Ureter (tissue), 1 donor: ENCODE measurements at regions not wholly inside any gene's neighbourhood (a gene's known extent, or its start where the extent isn't known, plus 50 kb on each side); places are given as distances from the start of the nearest gene placed in this dataset.

Experiments
- DNase-seq: peaks from one replicate; pipeline ENCODE4 v3.0.0-alpha.2; 2020; ENCODE audit warnings: low spot score
- donor health status: DM: yes; HTN: yes; CAD: no.

DNA sequence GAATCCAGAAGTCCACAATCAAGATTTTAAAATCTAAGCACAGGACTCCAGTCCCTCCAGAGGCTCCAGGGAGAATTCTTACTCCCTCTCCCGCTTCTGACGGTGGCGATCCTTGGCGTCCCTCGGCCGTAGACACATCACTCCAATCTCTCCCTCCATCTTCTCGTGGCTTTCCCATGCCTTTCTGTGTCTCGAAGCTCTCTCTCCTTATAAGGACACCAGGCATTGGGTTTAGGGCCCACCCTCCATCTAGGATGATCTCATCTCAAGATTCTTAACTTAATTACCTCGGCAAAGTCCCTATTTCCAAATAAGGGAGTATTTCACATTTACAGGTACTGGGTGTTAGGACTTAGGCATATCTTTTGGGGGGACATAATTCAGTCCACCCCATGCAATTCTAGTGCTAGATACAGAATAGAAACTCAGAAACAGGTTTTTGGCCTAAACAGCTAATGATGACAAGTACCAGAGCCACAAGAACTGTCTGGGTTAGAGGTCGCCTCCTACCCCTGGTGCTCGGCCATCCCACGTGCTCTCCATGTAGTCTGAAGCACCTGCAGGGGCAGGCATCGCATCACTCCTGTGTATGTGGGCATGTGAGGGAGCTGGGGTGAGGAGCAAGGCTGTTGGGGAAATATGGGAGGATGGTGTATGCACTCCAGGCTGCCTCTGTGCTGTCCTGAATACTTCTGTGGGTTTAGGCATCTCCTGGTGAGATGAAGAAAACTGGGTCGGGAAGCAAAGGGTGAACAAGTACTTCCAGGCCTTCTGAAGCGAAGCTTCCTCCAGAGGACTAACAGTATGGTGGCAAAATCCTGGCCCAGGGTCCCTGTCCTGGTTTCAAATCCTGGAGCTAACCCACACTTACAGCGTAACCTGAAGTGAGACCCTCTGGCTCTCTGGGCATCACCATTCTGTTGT is 298.3 kb upstream of the ZMIZ1 start:
- no peak for DNase-seq

DNA sequence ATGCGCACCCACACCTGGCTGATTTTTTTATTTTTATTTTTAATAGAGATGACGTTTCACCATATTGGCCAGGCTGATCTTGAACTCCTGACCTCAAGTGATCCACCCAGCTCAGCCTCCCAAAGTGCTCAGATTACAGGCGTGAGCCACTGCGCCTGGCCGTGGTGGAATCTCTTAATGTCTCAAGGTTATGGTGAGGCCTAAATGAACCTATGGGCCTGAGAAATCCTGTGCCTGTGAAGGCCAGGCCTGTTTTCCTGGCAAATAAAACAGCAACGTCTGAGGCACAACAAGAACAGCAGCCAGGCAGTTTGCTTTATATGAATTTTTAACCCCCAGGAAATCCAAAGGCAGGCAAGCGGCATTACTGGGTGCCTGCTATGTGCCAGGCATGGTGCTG is 297.5 kb upstream of the ZMIZ1 start:
- DNase-seq, result no peak

DNA sequence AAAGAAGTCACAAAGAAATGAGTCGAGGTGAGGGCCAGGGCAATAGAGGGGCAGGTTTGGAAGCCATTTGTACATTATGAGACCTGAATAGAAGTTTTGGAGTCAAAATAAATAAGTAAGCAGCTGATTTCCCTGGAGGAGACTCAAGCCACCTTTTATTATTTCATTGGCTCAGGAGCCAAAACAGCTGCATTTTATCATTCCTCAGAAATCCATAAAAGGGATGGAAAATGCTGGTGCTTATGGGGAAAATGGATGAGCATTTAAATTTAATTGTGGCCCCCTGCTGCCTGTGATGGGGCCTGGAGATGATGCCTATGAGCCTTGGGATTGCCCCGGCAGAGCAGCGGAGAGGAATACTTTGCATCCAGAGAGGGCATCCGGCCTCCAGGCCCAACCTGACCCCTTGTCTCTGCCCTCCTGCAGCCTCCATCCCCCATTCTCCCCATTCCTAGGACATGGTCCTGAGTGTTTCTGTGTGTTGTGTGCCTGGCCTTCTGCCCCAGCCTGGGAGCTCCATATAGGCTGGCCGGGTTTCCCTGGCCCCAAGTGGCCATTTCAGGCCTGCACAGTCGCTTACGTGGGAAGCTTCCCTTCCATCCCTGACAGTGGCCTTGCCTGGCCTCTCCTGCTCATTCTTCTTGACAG is 296.8 kb upstream of the ZMIZ1 start:
- DNase-seq, result no peak

DNA sequence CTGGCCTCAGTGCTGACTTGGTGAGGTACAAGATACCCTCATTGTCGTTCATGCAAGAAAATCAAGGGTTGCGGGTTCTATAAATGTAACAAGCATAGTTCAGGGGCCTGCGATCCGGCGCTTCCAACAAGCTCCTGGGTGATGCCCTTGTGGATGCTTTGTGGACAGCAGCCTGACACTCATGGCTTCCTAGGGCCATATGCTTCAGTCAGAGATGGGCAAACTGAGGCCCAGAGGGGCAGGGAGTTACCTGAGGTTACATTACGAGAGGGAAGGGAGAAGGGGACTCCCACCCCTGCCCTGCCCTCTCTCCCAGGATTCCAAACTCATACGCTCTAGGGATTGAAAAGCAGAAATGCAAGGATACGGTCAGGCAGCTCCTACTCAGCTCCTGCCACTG is 296.3 kb upstream of the ZMIZ1 start:
- DNase-seq, result no peak

DNA sequence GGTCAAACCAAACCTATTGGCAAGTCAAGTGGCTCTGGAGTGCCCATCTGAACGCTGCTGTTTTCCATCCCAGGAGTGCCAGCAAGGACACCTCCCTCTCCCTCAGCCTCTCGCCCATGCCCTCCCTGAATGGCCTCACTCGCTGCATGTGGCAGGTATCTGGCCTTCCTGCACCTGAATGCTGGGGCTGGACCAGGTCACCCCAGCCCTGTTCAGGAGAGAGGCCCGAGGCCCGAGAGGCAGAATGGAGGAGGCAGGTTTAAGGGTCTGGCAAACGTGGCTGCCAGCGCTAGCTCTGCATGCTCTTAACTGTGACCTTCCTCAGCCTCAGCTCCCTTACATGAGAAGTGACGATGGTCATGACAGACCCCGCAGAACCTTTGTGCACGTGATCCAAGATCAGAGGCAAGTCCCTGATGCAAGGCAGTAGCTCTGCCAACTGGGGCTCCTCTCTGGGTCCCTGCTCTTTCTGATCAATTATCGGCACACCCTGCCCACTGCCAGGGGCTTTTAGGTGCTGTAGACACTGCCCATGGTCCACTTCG is 295.7 kb upstream of the ZMIZ1 start:
- no peak for DNase-seq

DNA sequence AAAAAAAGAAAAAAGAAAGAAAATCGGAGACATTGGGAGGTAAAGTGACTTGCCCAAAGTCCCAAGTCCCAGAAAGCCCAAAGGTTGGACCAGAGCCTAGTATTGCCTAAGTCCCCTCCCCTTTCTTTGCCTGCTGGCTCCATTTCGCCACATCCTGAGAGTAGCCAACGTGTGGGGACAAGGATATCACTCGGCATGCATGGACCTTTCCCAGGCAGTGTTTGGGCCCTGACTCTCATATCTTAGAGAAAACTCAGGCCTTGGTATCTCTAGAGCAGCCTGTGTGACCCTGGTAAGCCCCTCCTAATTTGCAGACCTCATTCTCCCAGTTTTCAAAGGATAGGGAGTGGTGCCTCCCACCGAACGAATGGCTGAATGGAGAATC is 294.2 kb upstream of the ZMIZ1 start:
- DNase-seq, result no peak

DNA sequence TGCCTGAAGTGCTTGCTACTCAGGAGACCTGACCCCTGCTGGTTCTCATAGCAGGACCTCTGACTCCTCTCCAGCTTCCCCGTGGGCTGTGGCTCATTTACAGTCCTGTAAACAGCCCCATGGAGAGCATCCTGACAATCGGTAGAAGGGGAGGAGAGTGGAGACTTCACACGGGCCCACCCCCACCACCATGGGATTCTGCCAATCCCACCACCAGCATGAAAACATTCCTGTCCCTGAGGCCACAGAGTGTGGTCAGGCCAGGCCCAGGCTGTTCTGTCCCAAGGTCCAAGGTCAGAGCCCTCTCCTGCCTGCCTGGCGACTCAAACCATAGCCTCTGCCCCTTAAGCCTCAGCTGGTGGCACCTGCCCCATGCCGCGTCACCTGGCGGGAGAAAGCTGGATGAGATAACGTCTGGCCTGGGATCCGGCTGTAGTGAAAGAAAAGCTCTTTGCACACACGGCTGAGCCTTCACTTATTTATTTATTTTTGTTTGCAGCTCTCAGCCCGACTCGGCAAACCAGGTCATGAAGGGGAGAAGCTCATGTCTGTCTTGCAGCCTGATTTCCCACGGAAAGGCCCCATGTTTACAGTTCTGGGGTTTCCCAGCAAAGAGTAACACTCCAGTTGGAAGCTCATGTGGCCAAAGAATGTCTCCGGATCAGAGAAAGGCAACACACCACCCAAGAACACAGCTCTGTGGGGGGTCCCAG is 293.6 kb upstream of the ZMIZ1 start:
- no peak for DNase-seq

DNA sequence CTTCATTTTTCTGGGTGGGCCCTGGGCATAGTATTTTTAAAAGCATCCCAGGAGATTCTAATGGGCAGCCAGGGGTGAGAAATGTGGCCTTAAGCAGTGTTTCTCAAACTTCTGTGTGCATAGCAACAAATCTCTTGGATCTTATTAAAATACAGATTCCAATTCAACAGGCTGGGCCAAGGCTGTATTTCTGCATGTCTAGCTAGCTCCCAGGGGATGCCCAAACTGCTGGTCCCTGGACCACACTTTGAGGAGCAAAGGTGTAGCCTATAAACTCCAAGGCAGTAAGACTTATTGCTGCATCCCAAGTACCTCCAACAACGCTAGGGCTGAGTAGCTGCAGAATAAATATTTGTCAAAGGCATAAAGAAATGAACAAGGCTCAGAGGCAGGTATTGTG is 292.9 kb upstream of the ZMIZ1 start:
- no peak for DNase-seq

DNA sequence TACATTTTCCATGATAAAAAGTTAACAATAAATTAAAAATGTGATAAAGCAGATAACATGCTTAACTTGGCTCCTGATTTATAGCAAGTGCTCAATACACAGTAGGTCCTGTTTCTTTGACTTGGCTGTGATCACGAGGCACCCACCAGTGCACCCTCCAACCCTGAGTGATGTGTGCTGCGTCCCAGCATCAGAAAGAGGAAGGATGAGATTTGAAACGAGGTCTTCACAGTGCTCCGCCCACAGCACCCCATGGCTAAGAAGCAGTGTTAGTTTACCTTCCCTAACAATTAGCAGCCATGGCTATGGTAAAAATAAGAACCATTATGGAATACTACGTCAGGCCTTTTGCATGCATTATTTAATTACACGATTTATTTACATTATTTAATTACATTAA is 292.0 kb upstream of the ZMIZ1 start:
- DNase-seq, result no peak

DNA sequence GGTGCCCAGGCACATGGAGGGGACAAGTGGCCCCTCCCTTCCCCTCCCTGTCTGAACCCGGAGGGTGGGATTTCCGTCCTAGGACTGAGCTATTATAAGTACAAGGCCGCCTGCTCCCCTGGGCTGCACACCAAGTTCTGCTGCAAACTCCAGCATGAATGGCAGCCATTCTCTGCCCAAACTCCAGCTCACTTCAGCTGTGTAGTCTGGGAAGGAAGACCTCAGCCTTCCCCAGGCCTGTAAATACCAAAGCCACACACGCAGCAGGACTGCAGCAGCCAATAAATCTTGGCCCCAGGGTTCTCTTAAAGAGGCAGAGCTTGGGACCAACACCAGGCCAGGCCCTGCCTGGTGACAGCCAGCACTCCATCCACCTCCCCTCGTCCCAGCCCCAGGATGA is 291.3 kb upstream of the ZMIZ1 start:
- peak; percentile 79 for DNase-seq

DNA sequence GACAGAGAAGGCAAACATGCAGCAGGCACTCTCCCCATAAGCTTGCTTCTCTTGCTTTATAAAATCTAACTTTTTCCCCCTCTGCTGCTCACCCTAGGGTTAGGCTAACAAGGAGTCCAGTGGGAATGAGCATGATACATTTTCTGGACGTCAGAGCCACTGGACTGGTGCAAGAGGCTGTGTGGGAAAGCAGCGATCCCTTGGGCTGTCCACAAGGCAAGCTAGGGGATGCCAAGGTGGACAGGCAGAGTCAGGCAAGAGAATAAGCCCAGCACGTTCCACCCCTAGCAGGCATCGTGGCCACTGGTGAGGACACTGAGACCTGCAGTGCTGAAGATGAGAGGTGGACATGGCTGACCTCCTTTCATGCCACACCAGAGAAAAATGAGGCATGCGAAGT is 290.9 kb upstream of the ZMIZ1 start:
- no peak for DNase-seq

DNA sequence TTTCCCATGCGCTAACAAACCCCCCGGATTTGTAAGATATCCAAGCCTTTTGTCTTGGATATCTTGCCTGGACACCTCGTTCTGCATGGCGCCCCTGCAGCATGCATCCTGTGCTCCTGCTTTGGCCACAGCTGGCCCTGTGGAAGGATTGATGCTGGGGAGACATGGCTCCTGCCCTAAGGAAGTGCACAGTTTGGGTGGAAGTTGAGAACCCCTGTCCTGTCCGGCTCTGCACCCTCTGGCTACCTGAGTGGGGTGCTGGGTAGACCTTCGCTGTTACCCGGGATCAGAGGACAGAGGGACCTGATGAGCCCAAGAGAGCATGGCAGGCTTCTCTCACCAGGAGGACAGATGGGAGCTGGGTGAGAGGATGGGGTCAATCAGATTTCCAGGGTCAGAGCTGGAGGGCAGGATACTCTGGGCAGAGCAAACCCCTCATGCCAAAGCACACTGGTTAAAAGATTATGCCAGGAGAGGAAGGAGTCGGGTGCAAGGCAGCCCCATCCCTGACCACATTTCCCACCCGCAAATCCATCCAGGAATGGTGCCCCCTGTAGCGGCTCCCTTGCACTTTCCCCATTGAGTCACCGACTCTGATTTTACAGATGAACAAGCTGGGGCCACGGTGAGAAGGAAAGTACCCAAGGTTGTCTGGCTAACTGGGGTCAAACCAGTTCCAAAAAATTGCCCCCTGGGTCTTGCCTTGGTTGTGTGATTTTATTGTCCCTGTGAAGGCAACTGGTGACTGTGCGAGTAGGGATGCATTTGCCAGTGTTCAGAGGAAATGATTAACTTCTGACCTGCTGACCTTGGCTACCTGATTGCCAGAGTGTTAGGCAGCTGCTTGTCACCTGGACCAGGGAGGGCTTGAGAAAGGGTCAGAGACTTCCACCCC is 290.1 kb upstream of the ZMIZ1 start:
- no peak for DNase-seq

DNA sequence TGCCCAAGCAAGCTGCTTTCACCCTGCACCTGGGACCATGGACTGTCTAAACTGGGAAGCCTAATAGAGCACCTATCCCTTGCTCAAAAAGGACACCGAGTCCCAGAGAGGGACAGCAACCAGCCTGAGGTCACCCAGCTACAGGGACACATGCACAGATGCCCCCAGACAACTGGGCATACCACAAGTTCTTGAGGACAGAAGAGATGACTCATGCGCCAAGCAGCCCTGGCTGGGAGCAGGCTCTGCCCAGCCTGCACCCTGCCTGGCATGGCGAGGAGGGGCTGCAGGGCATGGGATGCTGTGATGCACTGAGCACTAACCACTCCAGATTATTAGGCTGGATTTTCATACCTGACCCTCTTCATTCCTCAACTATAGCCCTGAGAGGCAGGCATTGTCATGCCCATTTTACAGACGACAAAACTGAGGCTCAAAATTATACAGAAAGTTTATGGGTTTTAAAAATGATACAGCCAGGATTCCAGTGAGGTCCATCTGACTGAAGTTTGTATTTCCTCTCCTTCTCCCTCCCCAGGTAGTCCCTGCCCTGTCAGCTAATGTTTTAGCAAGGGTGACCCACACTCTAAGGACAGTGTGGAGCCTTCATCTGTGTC is 289.3 kb upstream of the ZMIZ1 start:
- no peak for DNase-seq

DNA sequence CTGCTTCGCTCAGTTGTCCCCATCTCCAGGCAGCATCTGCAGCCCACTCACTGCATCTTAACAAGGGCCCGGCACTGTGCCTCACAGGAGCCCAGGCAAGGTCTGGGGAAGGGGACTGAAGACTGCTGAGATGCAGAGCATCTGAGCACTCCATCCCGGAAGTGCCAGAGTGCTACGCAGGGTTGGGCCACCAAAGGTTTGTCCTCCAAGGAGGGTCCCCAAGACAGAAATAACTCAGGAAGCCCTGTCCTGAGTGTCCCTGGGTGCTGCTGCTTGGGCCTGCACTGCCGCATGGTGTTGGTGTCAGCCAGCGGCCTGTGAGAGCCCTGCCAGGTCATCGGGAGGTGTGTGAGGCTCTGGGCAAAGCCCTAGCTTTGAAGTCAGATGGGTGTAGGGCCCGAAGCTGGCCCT is 288.2 kb upstream of the ZMIZ1 start:
- no peak for DNase-seq

DNA sequence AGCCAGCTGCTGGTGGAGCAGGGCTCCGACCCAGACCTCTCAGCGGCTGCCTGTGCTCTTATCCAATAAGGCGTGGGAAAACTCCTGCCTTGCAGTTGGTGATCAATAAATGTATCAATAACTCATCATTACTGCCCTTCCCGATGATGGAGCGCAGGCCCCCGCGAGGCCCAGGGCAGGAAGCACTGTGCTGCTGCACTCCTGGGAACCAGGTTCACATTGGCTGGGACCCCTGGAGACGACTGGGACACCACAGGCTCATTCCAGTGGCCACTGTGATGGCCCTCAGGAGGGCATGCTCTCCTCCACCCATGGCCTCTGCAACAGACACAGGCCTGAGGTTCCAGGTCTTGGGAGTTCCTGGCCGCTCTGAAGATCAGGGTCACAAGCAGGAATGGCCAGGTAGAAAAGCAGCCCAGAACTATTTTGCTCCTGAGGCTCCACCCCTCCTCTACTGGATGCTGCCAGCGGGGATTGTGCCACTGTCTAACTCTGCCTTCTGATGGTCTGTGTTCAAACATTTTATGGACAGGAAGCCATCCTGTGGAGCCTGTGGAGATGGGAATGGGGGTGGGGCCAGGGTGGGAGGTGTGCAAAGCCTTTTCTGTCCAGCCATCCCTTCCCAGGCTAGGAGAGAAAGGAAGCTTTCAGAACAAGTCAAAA is 287.4 kb upstream of the ZMIZ1 start:
- DNase-seq, result no peak

DNA sequence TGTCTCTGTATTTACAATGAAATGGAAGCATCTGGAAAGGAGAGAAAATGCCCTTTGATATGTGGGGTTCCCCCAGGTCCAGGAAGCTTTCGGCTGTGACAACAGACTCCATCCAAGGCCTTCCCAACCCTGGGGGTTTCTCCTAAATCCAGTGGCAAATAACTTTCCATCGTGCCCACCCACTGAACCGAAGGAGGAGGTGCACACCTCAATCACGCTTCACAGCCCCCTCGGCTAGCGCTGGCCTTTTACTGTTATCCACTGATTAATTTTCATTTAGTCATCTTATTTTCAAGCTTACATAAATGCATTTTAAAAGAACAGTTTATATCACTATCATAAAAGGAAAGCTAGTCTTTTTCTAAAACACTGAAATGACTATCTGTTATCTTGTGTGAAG is 286.8 kb upstream of the ZMIZ1 start:
- no peak for DNase-seq

DNA sequence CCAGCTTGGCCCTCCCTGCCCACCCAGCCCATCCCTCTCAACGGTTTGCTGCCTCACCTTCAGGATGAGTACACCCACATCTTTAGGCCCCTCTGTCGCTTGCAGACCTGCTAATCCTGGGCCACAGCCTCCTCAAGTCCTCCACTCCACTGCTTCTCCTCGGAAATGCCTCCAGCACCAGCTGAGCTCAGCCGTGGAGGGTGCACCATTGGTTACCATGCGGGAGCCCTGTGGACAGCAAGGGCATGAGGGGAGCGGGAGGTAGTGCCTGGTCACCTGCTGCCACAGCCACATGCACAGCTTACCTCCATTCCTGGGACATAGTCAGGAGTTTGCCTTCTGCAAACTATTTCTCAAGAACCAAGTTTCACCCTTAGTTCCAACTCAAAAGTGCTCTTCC is 286.3 kb upstream of the ZMIZ1 start:
- DNase-seq, result no peak

DNA sequence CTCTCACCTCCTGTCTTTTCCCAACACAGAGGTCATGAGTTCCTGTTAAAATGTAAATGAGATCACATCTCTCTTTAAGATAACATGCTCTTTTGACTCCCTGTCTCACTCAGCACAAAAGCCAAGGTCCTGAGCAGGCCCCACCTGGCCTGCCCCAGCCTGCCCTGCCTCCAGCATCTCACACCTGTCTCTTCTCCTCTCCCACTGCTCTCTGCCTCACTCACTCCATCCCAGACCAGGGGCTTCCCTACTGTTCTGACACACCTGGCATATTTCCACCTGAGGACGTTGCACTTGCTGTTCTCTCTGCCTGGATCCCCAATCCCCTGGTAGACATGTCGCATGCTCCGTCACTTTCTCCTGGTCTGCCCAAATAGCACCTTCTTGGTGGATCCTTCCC is 285.0 kb upstream of the ZMIZ1 start:
- DNase-seq, result no peak

DNA sequence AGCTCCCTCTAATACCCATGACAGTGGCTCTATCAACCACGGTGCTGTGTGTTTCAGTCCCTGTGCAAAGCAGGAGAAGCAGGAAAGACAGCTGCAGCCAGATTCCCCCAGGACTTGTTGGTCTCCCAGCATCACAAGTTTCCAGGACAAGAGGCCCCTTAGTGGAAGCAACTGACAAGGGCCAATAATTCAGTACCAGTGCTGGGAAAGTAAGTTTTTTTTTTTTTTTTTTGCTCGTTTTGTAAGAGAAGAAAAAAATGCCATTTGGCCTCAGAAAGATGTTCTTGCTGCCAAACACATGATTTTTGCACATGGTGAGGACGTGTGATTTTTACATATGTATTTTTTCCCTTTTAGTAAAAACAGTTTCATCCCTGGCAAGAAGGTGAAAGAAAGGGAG is 284.2 kb upstream of the ZMIZ1 start:
- DNase-seq, result no peak

DNA sequence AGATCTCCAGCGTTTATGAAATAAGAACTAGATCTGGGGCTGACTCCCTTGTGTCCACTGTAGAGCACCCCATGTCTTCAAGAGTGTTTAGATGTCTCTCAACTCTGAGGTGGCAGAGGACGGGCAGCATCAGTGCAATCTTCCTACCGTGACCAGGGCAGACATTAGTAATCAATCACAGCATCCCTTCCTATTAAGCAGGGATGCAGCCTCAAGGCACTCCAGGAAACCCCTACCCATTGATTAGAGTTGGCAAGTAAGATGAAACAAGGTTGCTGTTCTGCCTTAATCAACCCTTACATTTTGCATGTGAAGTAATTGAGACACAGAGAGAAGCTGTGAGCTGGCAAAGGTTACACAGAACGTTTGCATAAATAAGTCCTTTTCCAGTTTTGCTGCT is 283.7 kb upstream of the ZMIZ1 start:
- DNase-seq, result no peak

DNA sequence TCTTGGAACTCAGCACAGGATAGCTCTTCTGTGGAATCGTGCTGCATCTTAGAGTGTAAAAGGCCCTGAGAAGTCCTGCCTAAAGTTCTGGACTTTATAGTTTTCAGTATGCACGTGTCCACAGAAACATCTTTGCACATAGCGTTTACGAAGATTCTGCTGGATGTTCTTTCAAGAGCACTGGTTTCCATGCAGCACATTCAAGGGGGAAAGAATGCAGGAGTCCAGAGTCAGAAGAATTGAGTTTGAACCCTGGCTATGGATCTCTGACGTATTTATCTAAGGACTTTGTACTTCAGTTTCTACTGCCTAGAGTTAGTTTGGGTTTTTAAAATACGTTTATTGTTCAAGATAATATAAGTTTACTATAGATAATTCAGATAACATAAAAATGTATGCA is 282.8 kb upstream of the ZMIZ1 start:
- no peak for DNase-seq
